Thyroid gland (tissue), 4 donors: ENCODE measurements at regions not wholly inside any gene's neighbourhood (a gene's known extent, or its start where the extent isn't known, plus 50 kb on each side); places are given as distances from the start of the nearest gene placed in this dataset.

Experiments used
- CTCF ChIP-seq, 6 experiments: fragments of 200-600 bp in 3 of 6; fragments of 450-650 bp in 3 of 6; sonication (generic) in 3 of 6; IDR thresholded peaks; one replicate each; pipeline ENCODE4 v1.5.1; 2016 to 2019; ENCODE audit warnings: antibody characterized with exemption in 6 of 6, mild to moderate bottlenecking in 2 of 6, inconsistent platforms in 1 of 6, moderate library complexity in 1 of 6
- POLR2A ChIP-seq, 2 donors: fragments of 450-650 bp; IDR thresholded peaks; one replicate each; pipeline ENCODE4 v1.6.1; 2017; ENCODE audit warnings: antibody characterized with exemption in 2 of 2, mild to moderate bottlenecking in 2 of 2, moderate library complexity in 1 of 2

GRCh38 chr18:67278984-67279383 is 237.5 kb downstream of the DSEL start:
- no peak for TF ChIP-seq CTCF (IDR thresholded peaks at IDR 0.05)
- TF ChIP-seq POLR2A (IDR thresholded peaks at IDR 0.05) = no peak
